ENCODE measurements at regions not wholly inside any gene's neighbourhood (a gene's known extent, or its start where the extent isn't known, plus 50 kb on each side); places are given as distances from the start of the nearest gene placed in this dataset.

- H3K27me3 ChIP-seq (ENCODE audit: control insufficient read depth in 2 of 2, insufficient read depth in 1 of 2, low read length in 1 of 2): no peaks in the 10 kb centered on the region
- H3K27ac ChIP-seq (ENCODE audit: low read depth in 1 of 2, low read length in 1 of 2): peak overlapping the region in 1 of 2 donors; percentile 5
- no peaks in the 10 kb centered on the region for H3K4me1 ChIP-seq (ENCODE audit: control insufficient read depth in 2 of 2, insufficient read depth in 2 of 2, low read length in 2 of 2)
- H3K36me3 ChIP-seq (ENCODE audit: control insufficient read depth in 2 of 2, insufficient read depth in 2 of 2, low read length in 1 of 2): no peaks in the 10 kb centered on the region
- H3K4me3 ChIP-seq (ENCODE audit: low read length in 2 of 2): no peak overlapping the region
- H3K9me3 ChIP-seq (ENCODE audit: control insufficient read depth in 2 of 2, insufficient read depth in 1 of 2, low read length in 1 of 2): no peaks in the 10 kb centered on the region
- DNase-seq (ENCODE audit: low read depth in 6 of 9, low spot score in 9 of 9): no peak
Measured at GRCh38 chr18:39946623-39947061, 2008.4 kb upstream of the PIK3C3 start.

- H3K4me3 ChIP-seq (ENCODE audit: low read length in 2 of 2): no peak overlapping the region
- WGBS: 95% methylated on average over 2 of the region's 2 CpGs
- no peaks in the 10 kb centered on the region for H3K9me3 ChIP-seq (ENCODE audit: control insufficient read depth in 2 of 2, insufficient read depth in 1 of 2, low read length in 1 of 2)
- DNase-seq (ENCODE audit: low read depth in 6 of 9, low spot score in 9 of 9): no peak
- no peaks in the 10 kb centered on the region for H3K36me3 ChIP-seq (ENCODE audit: control insufficient read depth in 2 of 2, insufficient read depth in 2 of 2, low read length in 1 of 2)
- H3K27me3 ChIP-seq (ENCODE audit: control insufficient read depth in 2 of 2, insufficient read depth in 1 of 2, low read length in 1 of 2): no peaks in the 10 kb centered on the region
- no peak overlapping the region for H3K27ac ChIP-seq (ENCODE audit: low read depth in 1 of 2, low read length in 1 of 2)
- H3K4me1 ChIP-seq (ENCODE audit: control insufficient read depth in 2 of 2, insufficient read depth in 2 of 2, low read length in 2 of 2): no peaks in the 10 kb centered on the region
Measured at GRCh38 chr18:39945076-39945475, 2010.0 kb upstream of the PIK3C3 start.

GRCh38 chr18:39942702-39943101 lies 2012.3 kb upstream of the PIK3C3 start:
- Histone ChIP-seq H3K9me3 (ENCODE audit: control insufficient read depth in 2 of 2, insufficient read depth in 1 of 2, low read length in 1 of 2) (no peaks in the 10 kb centered on the region), H3K27me3 (ENCODE audit: control insufficient read depth in 2 of 2, insufficient read depth in 1 of 2, low read length in 1 of 2) (no peaks in the 10 kb centered on the region), H3K27ac (ENCODE audit: low read depth in 1 of 2, low read length in 1 of 2) (no peak overlapping the region), H3K36me3 (ENCODE audit: control insufficient read depth in 2 of 2, insufficient read depth in 2 of 2, low read length in 1 of 2) (no peaks in the 10 kb centered on the region), H3K4me1 (ENCODE audit: control insufficient read depth in 2 of 2, insufficient read depth in 2 of 2, low read length in 2 of 2) (no peaks in the 10 kb centered on the region), H3K4me3 (ENCODE audit: low read length in 2 of 2) (no peak overlapping the region)
- DNase-seq (ENCODE audit: low read depth in 6 of 9, low spot score in 9 of 9): no peak
- WGBS: 94% methylated on average over 2 of the region's 2 CpGs

GRCh38 chr18:39938676-39939608 lies 2016.1 kb upstream of the PIK3C3 start:
- Histone ChIP-seq H3K36me3 (ENCODE audit: control insufficient read depth in 2 of 2, insufficient read depth in 2 of 2, low read length in 1 of 2) (no peaks in the 10 kb centered on the region), H3K4me3 (ENCODE audit: low read length in 2 of 2) (no peak overlapping the region), H3K4me1 (ENCODE audit: control insufficient read depth in 2 of 2, insufficient read depth in 2 of 2, low read length in 2 of 2) (no peaks in the 10 kb centered on the region), H3K27ac (ENCODE audit: low read depth in 1 of 2, low read length in 1 of 2) (no peak overlapping the region), H3K9me3 (ENCODE audit: control insufficient read depth in 2 of 2, insufficient read depth in 1 of 2, low read length in 1 of 2) (no peaks in the 10 kb centered on the region), H3K27me3 (ENCODE audit: control insufficient read depth in 2 of 2, insufficient read depth in 1 of 2, low read length in 1 of 2) (no peaks in the 10 kb centered on the region)
- DNase-seq (ENCODE audit: low read depth in 6 of 9, low spot score in 9 of 9): no peak
- 93% methylated on average over 4 of the region's 4 CpGs for WGBS

- no peak for DNase-seq (ENCODE audit: low read depth in 6 of 9, low spot score in 9 of 9)
- no peaks in the 10 kb centered on the region for H3K36me3 ChIP-seq (ENCODE audit: control insufficient read depth in 2 of 2, insufficient read depth in 2 of 2, low read length in 1 of 2)
- no peak overlapping the region for H3K4me3 ChIP-seq (ENCODE audit: low read length in 2 of 2)
- H3K27ac ChIP-seq (ENCODE audit: low read depth in 1 of 2, low read length in 1 of 2): no peak overlapping the region
- H3K9me3 ChIP-seq (ENCODE audit: control insufficient read depth in 2 of 2, insufficient read depth in 1 of 2, low read length in 1 of 2): no peaks in the 10 kb centered on the region
- H3K27me3 ChIP-seq (ENCODE audit: control insufficient read depth in 2 of 2, insufficient read depth in 1 of 2, low read length in 1 of 2): no peaks in the 10 kb centered on the region
- 77% methylated on average over 2 of the region's 2 CpGs for WGBS
- H3K4me1 ChIP-seq (ENCODE audit: control insufficient read depth in 2 of 2, insufficient read depth in 2 of 2, low read length in 2 of 2): no peaks in the 10 kb centered on the region
Measured at GRCh38 chr18:39935598-39935997, 2019.4 kb upstream of the PIK3C3 start.

- no peak for DNase-seq (ENCODE audit: low read depth in 6 of 9, low spot score in 9 of 9)
- Histone ChIP-seq H3K27me3 (ENCODE audit: control insufficient read depth in 2 of 2, insufficient read depth in 1 of 2, low read length in 1 of 2) (no peaks in the 10 kb centered on the region), H3K4me1 (ENCODE audit: control insufficient read depth in 2 of 2, insufficient read depth in 2 of 2, low read length in 2 of 2) (no peaks in the 10 kb centered on the region), H3K27ac (ENCODE audit: low read depth in 1 of 2, low read length in 1 of 2) (no peak overlapping the region), H3K36me3 (ENCODE audit: control insufficient read depth in 2 of 2, insufficient read depth in 2 of 2, low read length in 1 of 2) (no peaks in the 10 kb centered on the region), H3K9me3 (ENCODE audit: control insufficient read depth in 2 of 2, insufficient read depth in 1 of 2, low read length in 1 of 2) (no peaks in the 10 kb centered on the region), H3K4me3 (ENCODE audit: low read length in 2 of 2) (no peak overlapping the region)
- 87% methylated on average over 2 of the region's 2 CpGs for WGBS
Measured at GRCh38 chr18:39918847-39919246, 2036.2 kb upstream of the PIK3C3 start.

- no peaks in the 10 kb centered on the region for H3K4me1 ChIP-seq (ENCODE audit: control insufficient read depth in 2 of 2, insufficient read depth in 2 of 2, low read length in 2 of 2)
- no peaks in the 10 kb centered on the region for H3K27me3 ChIP-seq (ENCODE audit: control insufficient read depth in 2 of 2, insufficient read depth in 1 of 2, low read length in 1 of 2)
- H3K9me3 ChIP-seq (ENCODE audit: control insufficient read depth in 2 of 2, insufficient read depth in 1 of 2, low read length in 1 of 2): no peaks in the 10 kb centered on the region
- H3K36me3 ChIP-seq (ENCODE audit: control insufficient read depth in 2 of 2, insufficient read depth in 2 of 2, low read length in 1 of 2): no peaks in the 10 kb centered on the region
- WGBS: 94% methylated on average over 4 of the region's 4 CpGs
- DNase-seq (ENCODE audit: low read depth in 6 of 9, low spot score in 9 of 9): no peak
- H3K27ac ChIP-seq (ENCODE audit: low read depth in 1 of 2, low read length in 1 of 2): no peak overlapping the region
- no peak overlapping the region for H3K4me3 ChIP-seq (ENCODE audit: low read length in 2 of 2)
Measured at GRCh38 chr18:39913672-39914366, 2041.2 kb upstream of the PIK3C3 start.

- DNase-seq (ENCODE audit: low read depth in 6 of 9, low spot score in 9 of 9): no peak
- H3K4me3 ChIP-seq (ENCODE audit: low read length in 2 of 2): no peak overlapping the region
Measured at GRCh38 chr18:39911716-39912115, 2043.3 kb upstream of the PIK3C3 start.

GRCh38 chr18:39909706-39910105 lies 2045.3 kb upstream of the PIK3C3 start:
- Histone ChIP-seq H3K4me3 (ENCODE audit: low read length in 2 of 2) (no peak overlapping the region), H3K27me3 (ENCODE audit: control insufficient read depth in 2 of 2, insufficient read depth in 1 of 2, low read length in 1 of 2) (no peaks in the 10 kb centered on the region), H3K27ac (ENCODE audit: low read depth in 1 of 2, low read length in 1 of 2) (no peak overlapping the region), H3K9me3 (ENCODE audit: control insufficient read depth in 2 of 2, insufficient read depth in 1 of 2, low read length in 1 of 2) (no peaks in the 10 kb centered on the region), H3K36me3 (ENCODE audit: control insufficient read depth in 2 of 2, insufficient read depth in 2 of 2, low read length in 1 of 2) (no peaks in the 10 kb centered on the region), H3K4me1 (ENCODE audit: control insufficient read depth in 2 of 2, insufficient read depth in 2 of 2, low read length in 2 of 2) (no peaks in the 10 kb centered on the region)
- DNase-seq (ENCODE audit: low read depth in 6 of 9, low spot score in 9 of 9): no peak
- WGBS: 83% methylated on average over 4 of the region's 4 CpGs

More at GRCh38 chr18:39911716-39912115, 2043.3 kb upstream of the PIK3C3 start:
- Histone ChIP-seq H3K27me3 (ENCODE audit: control insufficient read depth in 2 of 2, insufficient read depth in 1 of 2, low read length in 1 of 2) (no peaks in the 10 kb centered on the region), H3K9me3 (ENCODE audit: control insufficient read depth in 2 of 2, insufficient read depth in 1 of 2, low read length in 1 of 2) (no peaks in the 10 kb centered on the region), H3K36me3 (ENCODE audit: control insufficient read depth in 2 of 2, insufficient read depth in 2 of 2, low read length in 1 of 2) (no peaks in the 10 kb centered on the region), H3K4me1 (ENCODE audit: control insufficient read depth in 2 of 2, insufficient read depth in 2 of 2, low read length in 2 of 2) (no peaks in the 10 kb centered on the region), H3K27ac (ENCODE audit: low read depth in 1 of 2, low read length in 1 of 2) (no peak overlapping the region)

Measured in thymus (tissue), 11 donors.